OCI-LY3 (cell line): ENCODE measurements at regions not wholly inside any gene's neighbourhood (a gene's known extent, or its start where the extent isn't known, plus 50 kb on each side); places are given as distances from the start of the nearest gene placed in this dataset.

ENCODE experiments used
- CTCF ChIP-seq: fragments of 200-600, 300-600 bp; sonication (generic); IDR thresholded peaks from 2 replicates; pipeline ENCODE4 v1.5.1; 2014; ENCODE audit warnings: antibody characterized with exemption, low read length, low read depth
- EZH2phosphoT487 ChIP-seq: fragments of 200-600 bp; shearing (Covaris generic); IDR thresholded peaks from 2 replicates; pipeline ENCODE4 v1.6.1; 2018; ENCODE audit warnings: antibody characterized with exemption, mixed run types, low read depth

GRCh38 chr14:82500222-82500621, 966.6 kb upstream of the SEL1L start:
- TF ChIP-seq CTCF, result no peak
- TF ChIP-seq EZH2phosphoT487, result no peak
